ENCODE measurements at regions not wholly inside any gene's neighbourhood (a gene's known extent, or its start where the extent isn't known, plus 50 kb on each side); places are given as distances from the start of the nearest gene placed in this dataset.
"Not testable (repeated sequence)": the region's sequence is repeated elsewhere in the genome, so short reads cannot be mapped to it uniquely, and the experiment has no call there.

GRCh38 chr2:142286618-142287017 is 155.8 kb upstream of the LRP1B start:
- no peak for DNase-seq (ENCODE audit: low read depth)
- peak; percentile 19 for TF ChIP-seq CTCF (IDR thresholded peaks at IDR 0.05; ENCODE audit: low read length, missing control alignments)
- no peak overlapping the region for H3K4me3 ChIP-seq (replicated peaks; ENCODE audit: low read depth, low read length)

- DNase-seq (ENCODE audit: low read depth): no peak
- no peak for TF ChIP-seq CTCF (IDR thresholded peaks at IDR 0.05; ENCODE audit: low read length, missing control alignments)
- no peak overlapping the region for H3K4me3 ChIP-seq (replicated peaks; ENCODE audit: low read depth, low read length)
Observed at GRCh38 chr2:142285480-142285879, 154.7 kb upstream of the LRP1B start.

GRCh38 chr2:142284336-142284735 is 153.5 kb upstream of the LRP1B start:
- DNase-seq (ENCODE audit: low read depth); H3K4me3 ChIP-seq (replicated peaks; ENCODE audit: low read depth, low read length): not testable (repeated sequence)

GRCh38 chr2:142280831-142281230 is 150.0 kb upstream of the LRP1B start:
- TF ChIP-seq CTCF (IDR thresholded peaks at IDR 0.05; ENCODE audit: low read length, missing control alignments): no peak
- no peak overlapping the region for H3K4me3 ChIP-seq (replicated peaks; ENCODE audit: low read depth, low read length)
- no peak for DNase-seq (ENCODE audit: low read depth)

- no peak for TF ChIP-seq CTCF (IDR thresholded peaks at IDR 0.05; ENCODE audit: low read length, missing control alignments)
- no peak for DNase-seq (ENCODE audit: low read depth)
- H3K4me3 ChIP-seq (replicated peaks; ENCODE audit: low read depth, low read length): no peak overlapping the region
Observed at GRCh38 chr2:142270990-142271389, 140.2 kb upstream of the LRP1B start.

GRCh38 chr2:142270291-142270690 is 139.5 kb upstream of the LRP1B start:
- no peak for DNase-seq (ENCODE audit: low read depth)
- H3K4me3 ChIP-seq (replicated peaks; ENCODE audit: low read depth, low read length): no peak overlapping the region
- TF ChIP-seq CTCF (IDR thresholded peaks at IDR 0.05; ENCODE audit: low read length, missing control alignments): no peak

GRCh38 chr2:142259356-142259755 is 128.5 kb upstream of the LRP1B start:
- H3K4me3 ChIP-seq (replicated peaks; ENCODE audit: low read depth, low read length): no peak overlapping the region
- no peak for DNase-seq (ENCODE audit: low read depth)
- no peak for TF ChIP-seq CTCF (IDR thresholded peaks at IDR 0.05; ENCODE audit: low read length, missing control alignments)

- TF ChIP-seq CTCF (IDR thresholded peaks at IDR 0.05; ENCODE audit: low read length, missing control alignments): no peak
- H3K4me3 ChIP-seq (replicated peaks; ENCODE audit: low read depth, low read length): no peak overlapping the region
- DNase-seq (ENCODE audit: low read depth): no peak
Observed at GRCh38 chr2:142254031-142254430, 123.2 kb upstream of the LRP1B start.

All from fibroblast of pulmonary artery (primary cell).